ENCODE measurements at regions not wholly inside any gene's neighbourhood (a gene's known extent, or its start where the extent isn't known, plus 50 kb on each side); places are given as distances from the start of the nearest gene placed in this dataset.

- Histone ChIP-seq H3K27me3 (ENCODE audit: control insufficient read depth, insufficient read depth, low read length) (no peaks in the 10 kb centered on the region), H3K9me3 (ENCODE audit: control insufficient read depth, insufficient read depth, low read length) (no peaks in the 10 kb centered on the region), H3K4me3 (ENCODE audit: low read depth, low read length) (no peak overlapping the region), H3K27ac (ENCODE audit: low read depth, low read length) (no peak overlapping the region)
- POLR2A ChIA-PET: no interaction called here
- TF ChIP-seq, protein P1, sequence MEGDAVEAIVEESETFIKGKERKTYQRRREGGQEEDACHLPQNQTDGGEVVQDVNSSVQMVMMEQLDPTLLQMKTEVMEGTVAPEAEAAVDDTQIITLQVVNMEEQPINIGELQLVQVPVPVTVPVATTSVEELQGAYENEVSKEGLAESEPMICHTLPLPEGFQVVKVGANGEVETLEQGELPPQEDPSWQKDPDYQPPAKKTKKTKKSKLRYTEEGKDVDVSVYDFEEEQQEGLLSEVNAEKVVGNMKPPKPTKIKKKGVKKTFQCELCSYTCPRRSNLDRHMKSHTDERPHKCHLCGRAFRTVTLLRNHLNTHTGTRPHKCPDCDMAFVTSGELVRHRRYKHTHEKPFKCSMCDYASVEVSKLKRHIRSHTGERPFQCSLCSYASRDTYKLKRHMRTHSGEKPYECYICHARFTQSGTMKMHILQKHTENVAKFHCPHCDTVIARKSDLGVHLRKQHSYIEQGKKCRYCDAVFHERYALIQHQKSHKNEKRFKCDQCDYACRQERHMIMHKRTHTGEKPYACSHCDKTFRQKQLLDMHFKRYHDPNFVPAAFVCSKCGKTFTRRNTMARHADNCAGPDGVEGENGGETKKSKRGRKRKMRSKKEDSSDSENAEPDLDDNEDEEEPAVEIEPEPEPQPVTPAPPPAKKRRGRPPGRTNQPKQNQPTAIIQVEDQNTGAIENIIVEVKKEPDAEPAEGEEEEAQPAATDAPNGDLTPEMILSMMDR (IDR thresholded peaks at IDR 0.05; ENCODE audit: low read depth, low read length): no peak
- CTCF ChIA-PET: no interaction called here
- no peak for DNase-seq (ENCODE audit: low read depth, low spot score)
These were observed 395.7 kb upstream of the MAP3K7 start for GRCh38 chr6:90982581-90982980.

- Histone ChIP-seq H3K27ac (ENCODE audit: low read depth, low read length) (no peak overlapping the region), H3K27me3 (ENCODE audit: control insufficient read depth, insufficient read depth, low read length) (no peaks in the 10 kb centered on the region), H3K4me3 (ENCODE audit: low read depth, low read length) (no peak overlapping the region), H3K9me3 (ENCODE audit: control insufficient read depth, insufficient read depth, low read length) (no peaks in the 10 kb centered on the region)
- ChIA-PET CTCF (interaction anchor here (0.5 kb wide), 1 partner anchor 666 kb away, joined by 4 read pairs; no protein-coding TSS in a partner anchor), POLR2A (no interaction called here)
- TF ChIP-seq, protein P1 (IDR thresholded peaks at IDR 0.05; ENCODE audit: low read depth, low read length): no peak
- DNase-seq (ENCODE audit: low read depth, low spot score): no peak
These were observed 395.2 kb upstream of the MAP3K7 start for GRCh38 chr6:90982051-90982450.

DNA sequence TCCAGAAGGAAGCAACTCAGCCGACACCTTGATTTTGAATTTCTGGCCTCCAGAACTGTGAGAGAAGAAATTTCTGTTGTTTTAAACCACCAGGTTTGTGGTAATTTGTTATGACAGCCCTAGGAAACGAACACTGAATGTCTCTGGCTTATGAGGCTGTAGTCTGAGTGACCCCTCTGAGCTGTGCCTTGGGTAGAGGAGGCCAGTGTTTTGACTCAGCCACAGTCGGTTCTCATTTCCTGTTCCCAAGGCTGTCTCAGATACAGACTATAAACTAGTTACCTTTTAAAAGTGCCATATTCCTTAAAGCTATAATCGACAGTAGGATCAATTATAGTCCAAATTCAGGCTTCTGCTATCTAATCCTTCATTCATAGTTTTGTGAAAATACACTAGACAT lies 391.2 kb upstream of the MAP3K7 start:
- H3K9me3 ChIP-seq (ENCODE audit: control insufficient read depth, insufficient read depth, low read length): no peaks in the 10 kb centered on the region
- H3K27ac ChIP-seq (ENCODE audit: low read depth, low read length): no peak overlapping the region
- H3K4me3 ChIP-seq (ENCODE audit: low read depth, low read length): no peak overlapping the region
- no peaks in the 10 kb centered on the region for H3K27me3 ChIP-seq (ENCODE audit: control insufficient read depth, insufficient read depth, low read length)
- TF ChIP-seq, protein P1 (IDR thresholded peaks at IDR 0.05; ENCODE audit: low read depth, low read length): no peak
- no peak for DNase-seq (ENCODE audit: low read depth, low spot score)
- ChIA-PET CTCF (no interaction called here), POLR2A (no interaction called here)

DNA sequence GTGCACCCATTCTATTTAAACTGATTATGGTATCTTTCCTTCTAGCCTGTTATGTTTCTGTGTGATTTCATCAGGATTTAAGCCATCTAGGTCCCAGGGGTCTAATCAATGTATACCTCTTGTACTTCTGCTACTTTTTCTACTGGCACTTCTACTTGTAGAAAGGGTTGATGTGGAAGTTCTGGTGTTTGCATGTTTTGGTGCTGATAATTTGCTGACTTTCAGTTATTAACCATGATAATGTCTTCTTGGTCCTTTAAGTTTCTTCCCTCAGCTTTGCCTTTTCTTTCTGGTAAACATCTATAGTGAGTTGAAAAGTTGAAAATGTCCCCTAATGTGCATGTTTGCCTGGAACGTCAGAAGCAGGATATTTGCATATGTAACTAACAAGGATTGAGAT lies 390.6 kb upstream of the MAP3K7 start:
- Histone ChIP-seq H3K27me3 (ENCODE audit: control insufficient read depth, insufficient read depth, low read length) (no peaks in the 10 kb centered on the region), H3K27ac (ENCODE audit: low read depth, low read length) (no peak overlapping the region), H3K4me3 (ENCODE audit: low read depth, low read length) (no peak overlapping the region), H3K9me3 (ENCODE audit: control insufficient read depth, insufficient read depth, low read length) (no peaks in the 10 kb centered on the region)
- DNase-seq (ENCODE audit: low read depth, low spot score): no peak
- ChIA-PET CTCF (no interaction called here), POLR2A (no interaction called here)
- TF ChIP-seq, protein P1 (IDR thresholded peaks at IDR 0.05; ENCODE audit: low read depth, low read length): no peak

DNA sequence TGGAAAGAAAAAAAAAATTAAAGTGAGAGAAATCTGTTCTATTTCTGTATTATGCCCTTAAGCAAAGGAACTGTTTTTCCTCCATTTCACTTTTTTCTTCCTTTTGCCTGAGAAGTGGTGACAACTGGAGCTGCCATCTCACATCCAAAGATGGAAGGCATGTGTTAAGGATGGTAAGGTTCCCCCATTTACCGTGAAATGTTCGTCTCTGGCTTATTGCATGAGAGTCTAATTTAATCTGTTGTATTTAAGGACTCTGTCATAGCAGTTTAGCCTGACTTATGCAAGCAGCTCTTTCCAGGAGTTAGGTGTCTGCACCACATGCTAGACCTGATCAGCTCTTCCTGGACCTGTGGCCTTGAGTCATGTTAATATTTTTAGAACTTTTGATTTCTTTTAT lies 389.5 kb upstream of the MAP3K7 start:
- Histone ChIP-seq H3K27ac (ENCODE audit: low read depth, low read length) (no peak overlapping the region), H3K27me3 (ENCODE audit: control insufficient read depth, insufficient read depth, low read length) (no peaks in the 10 kb centered on the region), H3K4me3 (ENCODE audit: low read depth, low read length) (no peak overlapping the region), H3K9me3 (ENCODE audit: control insufficient read depth, insufficient read depth, low read length) (no peaks in the 10 kb centered on the region)
- ChIA-PET CTCF (no interaction called here), POLR2A (no interaction called here)
- DNase-seq (ENCODE audit: low read depth, low spot score): no peak
- TF ChIP-seq, protein P1 (IDR thresholded peaks at IDR 0.05; ENCODE audit: low read depth, low read length): no peak

Measured in AG04450 (cell line).